ENCODE measurements at regions not wholly inside any gene's neighbourhood (a gene's known extent, or its start where the extent isn't known, plus 50 kb on each side); places are given as distances from the start of the nearest gene placed in this dataset.
"Not testable (repeated sequence)": the region's sequence is repeated elsewhere in the genome, so short reads cannot be mapped to it uniquely, and the experiment has no call there.

GRCh38 chr22:47402876-47403525 is 640.6 kb downstream of the TBC1D22A start:
- DNase-seq (ENCODE audit: low read depth in 3 of 3) = no peak

- no peak for DNase-seq (ENCODE audit: low read depth in 3 of 3)
Observed at GRCh38 chr22:47401976-47402770, 639.7 kb downstream of the TBC1D22A start.

GRCh38 chr22:47401592-47401898 is 639.1 kb downstream of the TBC1D22A start:
- DNase-seq (ENCODE audit: low read depth in 3 of 3) = no peak

- no peak for DNase-seq (ENCODE audit: low read depth in 3 of 3)
Observed at GRCh38 chr22:47400701-47401591, 638.5 kb downstream of the TBC1D22A start.

- DNase-seq (ENCODE audit: low read depth in 3 of 3) = not testable (repeated sequence)
Observed at GRCh38 chr22:47400131-47400530, 637.7 kb downstream of the TBC1D22A start.

GRCh38 chr22:47398921-47399790 is 636.7 kb downstream of the TBC1D22A start:
- DNase-seq (ENCODE audit: low read depth in 3 of 3) = no peak

- DNase-seq (ENCODE audit: low read depth in 3 of 3) = no peak
Observed at GRCh38 chr22:47398491-47398890, 636.0 kb downstream of the TBC1D22A start.

GRCh38 chr22:47397673-47398072 is 635.2 kb downstream of the TBC1D22A start:
- DNase-seq (ENCODE audit: low read depth in 3 of 3) = no peak

- no peak for DNase-seq (ENCODE audit: low read depth in 3 of 3)
Observed at GRCh38 chr22:47396515-47396914, 634.1 kb downstream of the TBC1D22A start.

GRCh38 chr22:47396105-47396504 is 633.7 kb downstream of the TBC1D22A start:
- no peak for DNase-seq (ENCODE audit: low read depth in 3 of 3)

GRCh38 chr22:47395481-47395880 is 633.0 kb downstream of the TBC1D22A start:
- DNase-seq (ENCODE audit: low read depth in 3 of 3) = no peak

- DNase-seq (ENCODE audit: low read depth in 3 of 3) = no peak
Observed at GRCh38 chr22:47394504-47395440, 632.3 kb downstream of the TBC1D22A start.

- DNase-seq (ENCODE audit: low read depth in 3 of 3) = no peak
Observed at GRCh38 chr22:47393191-47393590, 630.7 kb downstream of the TBC1D22A start.

GRCh38 chr22:47392729-47393128 is 630.3 kb downstream of the TBC1D22A start:
- DNase-seq (ENCODE audit: low read depth in 3 of 3) = no peak

- no peak for DNase-seq (ENCODE audit: low read depth in 3 of 3)
Observed at GRCh38 chr22:47392054-47392347, 629.6 kb downstream of the TBC1D22A start.

GRCh38 chr22:47391169-47392053 is 629.0 kb downstream of the TBC1D22A start:
- no peak for DNase-seq (ENCODE audit: low read depth in 3 of 3)

- DNase-seq (ENCODE audit: low read depth in 3 of 3) = no peak
Observed at GRCh38 chr22:47390026-47390970, 627.8 kb downstream of the TBC1D22A start.

GRCh38 chr22:47389201-47389600 is 626.8 kb downstream of the TBC1D22A start:
- DNase-seq (ENCODE audit: low read depth in 3 of 3) = no peak

Measured in stimulated activated CD4-positive, alpha-beta T cell treated with anti-CD3 and anti-CD28 coated beads, TNF-alpha, amount 100 ng/mL, for 48 hours (primary cell).